ENCODE measurements at regions not wholly inside any gene's neighbourhood (a gene's known extent, or its start where the extent isn't known, plus 50 kb on each side); places are given as distances from the start of the nearest gene placed in this dataset.

DNA sequence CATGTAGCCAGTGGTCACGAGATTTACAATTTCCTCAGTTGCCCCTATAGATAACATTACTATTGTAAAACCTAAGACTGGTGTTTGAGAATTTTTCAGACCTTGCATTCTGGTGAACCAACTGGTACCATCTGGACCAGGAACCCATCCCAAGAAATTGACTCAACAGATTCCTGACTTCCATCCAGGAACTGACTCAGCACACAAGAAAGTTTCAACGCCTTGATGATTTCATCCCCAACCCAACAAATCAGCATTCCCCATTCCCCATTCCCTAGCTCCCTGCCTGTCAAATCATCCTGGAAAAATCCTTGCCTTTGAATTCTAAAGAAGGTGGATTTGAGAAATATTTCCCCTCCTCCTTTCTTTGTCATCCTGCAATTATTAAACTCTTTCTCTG lies 529.8 kb upstream of the PRMT6 start:
- H3K9me3 ChIP-seq (ENCODE audit: control insufficient read depth, low read length), result peaks cover 3% of the 10 kb centered on the region
- WGBS, result 41% methylated on average over 2 of the region's 2 CpGs
- H2BK5ac ChIP-seq (ENCODE audit: low read depth, low read length, poor library complexity, severe bottlenecking), result no peak overlapping the region
- no peaks in the 10 kb centered on the region for H3K36me3 ChIP-seq (ENCODE audit: control insufficient read depth in 1 of 2, insufficient read depth in 2 of 2, low read depth in 1 of 2, low read length in 2 of 2)
- peak overlapping the region; percentile 68 for H3K9ac ChIP-seq (ENCODE audit: low read length)
- H3K4me3 ChIP-seq (ENCODE audit: insufficient read depth in 1 of 2, low read depth in 1 of 2, low read length in 2 of 2), result peak overlapping the region in 1 of 2 experiments; percentile 38
- no peaks in the 10 kb centered on the region for H3K27me3 ChIP-seq (ENCODE audit: control insufficient read depth in 1 of 2, insufficient read depth in 1 of 2, low read length in 2 of 2)
- no peak for DNase-seq
- no peak overlapping the region for H3K14ac ChIP-seq (ENCODE audit: low read length in 2 of 2)
- no peaks in the 10 kb centered on the region for H3K4me1 ChIP-seq (ENCODE audit: control insufficient read depth, insufficient read depth, low read depth, low read length)
- no peaks in the 10 kb centered on the region for H3K79me1 ChIP-seq (replicated peaks; ENCODE audit: low read length, poor library complexity, severe bottlenecking)
- no peak overlapping the region for H4K8ac ChIP-seq (ENCODE audit: low read length)
- no peak overlapping the region for H2BK120ac ChIP-seq (ENCODE audit: low read depth, low read length)
- H3K4me2 ChIP-seq (ENCODE audit: low read length, poor library complexity, severe bottlenecking), result no peak overlapping the region
- H2AK5ac ChIP-seq (ENCODE audit: low read length, severe bottlenecking), result no peak overlapping the region
- H2BK12ac ChIP-seq (ENCODE audit: low read length in 2 of 2), result no peak overlapping the region
- no peak overlapping the region for H2AFZ ChIP-seq (ENCODE audit: low read depth, low read length)
- no peak overlapping the region for H3K23ac ChIP-seq (ENCODE audit: low read length in 2 of 2)
- H3K27ac ChIP-seq (ENCODE audit: low read length, poor library complexity, severe bottlenecking), result no peak overlapping the region
- no peak overlapping the region for H3K4ac ChIP-seq (ENCODE audit: low read depth in 1 of 2, low read length in 2 of 2)
- no peak overlapping the region for H3K18ac ChIP-seq (ENCODE audit: low read depth in 1 of 2, low read length in 2 of 2)
- H4K91ac ChIP-seq (ENCODE audit: low read length), result no peak overlapping the region
- H2BK15ac ChIP-seq (ENCODE audit: low read depth, poor library complexity, severe bottlenecking), result no peak overlapping the region

DNA sequence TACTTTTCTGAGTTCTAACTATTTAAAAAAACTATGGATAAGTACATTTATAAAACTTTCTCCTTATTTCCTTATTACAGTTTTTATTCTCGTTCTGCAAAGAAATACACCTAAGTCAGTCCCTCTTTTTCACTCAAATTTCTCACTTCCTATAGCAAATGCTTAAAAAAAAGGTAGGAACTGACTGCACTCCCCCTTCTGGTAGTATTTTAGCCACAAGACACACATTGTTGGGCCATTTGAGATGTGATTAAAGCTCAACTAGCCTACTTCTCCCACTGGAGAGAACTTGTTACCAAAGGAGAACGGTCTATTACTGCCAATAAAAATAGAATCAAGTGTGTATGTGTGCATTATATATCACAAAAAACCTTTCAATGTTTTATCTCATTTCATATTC lies 521.9 kb upstream of the PRMT6 start:
- H3K14ac ChIP-seq (ENCODE audit: low read length in 2 of 2), result no peak overlapping the region
- no peak overlapping the region for H3K4me3 ChIP-seq (ENCODE audit: insufficient read depth in 1 of 2, low read depth in 1 of 2, low read length in 2 of 2)
- no peaks in the 10 kb centered on the region for H3K27me3 ChIP-seq (ENCODE audit: control insufficient read depth in 1 of 2, insufficient read depth in 1 of 2, low read length in 2 of 2)
- no peak overlapping the region for H4K91ac ChIP-seq (ENCODE audit: low read length)
- H2BK15ac ChIP-seq (ENCODE audit: low read depth, poor library complexity, severe bottlenecking), result no peak overlapping the region
- no peak overlapping the region for H3K4me2 ChIP-seq (ENCODE audit: low read length, poor library complexity, severe bottlenecking)
- H4K8ac ChIP-seq (ENCODE audit: low read length), result no peak overlapping the region
- H3K9ac ChIP-seq (ENCODE audit: low read length), result no peak overlapping the region
- no peak overlapping the region for H2BK12ac ChIP-seq (ENCODE audit: low read length in 2 of 2)
- no peaks in the 10 kb centered on the region for H3K79me1 ChIP-seq (replicated peaks; ENCODE audit: low read length, poor library complexity, severe bottlenecking)
- H3K27ac ChIP-seq (ENCODE audit: low read length, poor library complexity, severe bottlenecking), result no peak overlapping the region
- H3K4me1 ChIP-seq (ENCODE audit: control insufficient read depth, insufficient read depth, low read depth, low read length), result no peaks in the 10 kb centered on the region
- H2AFZ ChIP-seq (ENCODE audit: low read depth, low read length), result no peak overlapping the region
- H2BK120ac ChIP-seq (ENCODE audit: low read depth, low read length), result no peak overlapping the region
- H2AK5ac ChIP-seq (ENCODE audit: low read length, severe bottlenecking), result no peak overlapping the region
- no peak overlapping the region for H2BK5ac ChIP-seq (ENCODE audit: low read depth, low read length, poor library complexity, severe bottlenecking)
- H3K18ac ChIP-seq (ENCODE audit: low read depth in 1 of 2, low read length in 2 of 2), result no peak overlapping the region
- H3K36me3 ChIP-seq (ENCODE audit: control insufficient read depth in 1 of 2, insufficient read depth in 2 of 2, low read depth in 1 of 2, low read length in 2 of 2), result no peaks in the 10 kb centered on the region
- no peak overlapping the region for H3K23ac ChIP-seq (ENCODE audit: low read length in 2 of 2)
- H3K4ac ChIP-seq (ENCODE audit: low read depth in 1 of 2, low read length in 2 of 2), result no peak overlapping the region
- 61% methylated on average over 1 of the region's 2 CpGs for WGBS
- no peak for DNase-seq
- peaks cover 21% of the 10 kb centered on the region for H3K9me3 ChIP-seq (ENCODE audit: control insufficient read depth, low read length)

DNA sequence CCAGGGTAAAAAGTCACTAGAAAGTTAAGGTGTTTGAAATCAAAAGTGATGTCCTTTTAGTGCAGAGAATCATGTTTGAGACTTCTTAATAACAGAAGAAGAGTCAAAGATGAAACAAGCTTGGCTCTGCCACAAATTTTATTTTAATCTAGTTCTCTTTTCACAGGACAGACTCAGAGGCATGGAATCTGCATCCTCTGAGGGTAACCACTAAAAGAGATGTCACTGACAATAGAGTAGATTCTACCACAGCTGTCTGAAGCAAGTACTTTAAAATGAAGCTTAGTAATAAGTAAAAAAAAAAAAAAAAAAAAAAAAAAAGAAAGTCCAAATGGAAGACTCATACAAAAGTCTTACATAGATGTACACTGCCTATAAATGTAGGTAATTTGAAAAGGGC lies 519.7 kb upstream of the PRMT6 start:
- Histone ChIP-seq H3K4me3 (ENCODE audit: insufficient read depth in 1 of 2, low read depth in 1 of 2, low read length in 2 of 2) (no peak overlapping the region), H2AK5ac (ENCODE audit: low read length, severe bottlenecking) (no peak overlapping the region), H4K91ac (ENCODE audit: low read length) (no peak overlapping the region), H2BK5ac (ENCODE audit: low read depth, low read length, poor library complexity, severe bottlenecking) (no peak overlapping the region), H3K27ac (ENCODE audit: low read length, poor library complexity, severe bottlenecking) (no peak overlapping the region), H3K36me3 (ENCODE audit: control insufficient read depth in 1 of 2, insufficient read depth in 2 of 2, low read depth in 1 of 2, low read length in 2 of 2) (no peaks in the 10 kb centered on the region), H2AFZ (ENCODE audit: low read depth, low read length) (no peak overlapping the region), H3K4me1 (ENCODE audit: control insufficient read depth, insufficient read depth, low read depth, low read length) (no peaks in the 10 kb centered on the region), H3K18ac (ENCODE audit: low read depth in 1 of 2, low read length in 2 of 2) (no peak overlapping the region), H3K9ac (ENCODE audit: low read length) (no peak overlapping the region), H3K9me3 (ENCODE audit: control insufficient read depth, low read length) (peaks cover 32% of the 10 kb centered on the region), H3K14ac (ENCODE audit: low read length in 2 of 2) (no peak overlapping the region), H4K8ac (ENCODE audit: low read length) (no peak overlapping the region), H3K79me1 (replicated peaks; ENCODE audit: low read length, poor library complexity, severe bottlenecking) (no peaks in the 10 kb centered on the region), H3K4me2 (ENCODE audit: low read length, poor library complexity, severe bottlenecking) (no peak overlapping the region), H2BK15ac (ENCODE audit: low read depth, poor library complexity, severe bottlenecking) (no peak overlapping the region), H2BK12ac (ENCODE audit: low read length in 2 of 2) (no peak overlapping the region), H3K23ac (ENCODE audit: low read length in 2 of 2) (no peak overlapping the region), H2BK120ac (ENCODE audit: low read depth, low read length) (no peak overlapping the region), H3K27me3 (ENCODE audit: control insufficient read depth in 1 of 2, insufficient read depth in 1 of 2, low read length in 2 of 2) (no peaks in the 10 kb centered on the region), H3K4ac (ENCODE audit: low read depth in 1 of 2, low read length in 2 of 2) (no peak overlapping the region)
- no peak for DNase-seq

DNA sequence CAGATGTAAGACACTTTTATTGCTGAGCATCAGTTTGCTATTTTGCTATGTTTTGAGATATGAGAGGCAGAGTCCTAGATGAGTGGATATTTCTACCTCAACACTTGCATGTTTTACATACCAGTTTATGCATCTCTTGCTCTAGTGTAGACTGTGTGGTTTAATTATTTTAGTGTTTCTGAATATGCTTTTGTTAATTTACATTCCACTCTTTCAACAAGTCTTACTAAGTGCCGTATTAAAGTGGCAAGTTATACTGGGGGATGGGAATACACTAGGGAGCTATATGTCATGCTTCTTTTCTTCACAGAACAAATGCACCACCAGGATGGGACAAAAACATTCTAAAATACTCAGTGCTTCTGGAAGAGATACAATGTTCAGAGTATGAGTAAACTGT lies 507.7 kb upstream of the PRMT6 start:
- Histone ChIP-seq H3K79me1 (replicated peaks; ENCODE audit: low read length, poor library complexity, severe bottlenecking) (no peaks in the 10 kb centered on the region), H3K27ac (ENCODE audit: low read length, poor library complexity, severe bottlenecking) (no peak overlapping the region), H2BK5ac (ENCODE audit: low read depth, low read length, poor library complexity, severe bottlenecking) (no peak overlapping the region), H3K9ac (ENCODE audit: low read length) (no peak overlapping the region), H2BK120ac (ENCODE audit: low read depth, low read length) (no peak overlapping the region), H3K36me3 (ENCODE audit: control insufficient read depth in 1 of 2, insufficient read depth in 2 of 2, low read depth in 1 of 2, low read length in 2 of 2) (no peaks in the 10 kb centered on the region), H3K23ac (ENCODE audit: low read length in 2 of 2) (no peak overlapping the region), H3K27me3 (ENCODE audit: control insufficient read depth in 1 of 2, insufficient read depth in 1 of 2, low read length in 2 of 2) (no peaks in the 10 kb centered on the region), H3K14ac (ENCODE audit: low read length in 2 of 2) (no peak overlapping the region), H3K9me3 (ENCODE audit: control insufficient read depth, low read length) (peaks cover 16% of the 10 kb centered on the region), H4K91ac (ENCODE audit: low read length) (no peak overlapping the region), H3K4me2 (ENCODE audit: low read length, poor library complexity, severe bottlenecking) (no peak overlapping the region), H2AFZ (ENCODE audit: low read depth, low read length) (no peak overlapping the region), H3K4ac (ENCODE audit: low read depth in 1 of 2, low read length in 2 of 2) (no peak overlapping the region), H2BK15ac (ENCODE audit: low read depth, poor library complexity, severe bottlenecking) (no peak overlapping the region), H3K4me1 (ENCODE audit: control insufficient read depth, insufficient read depth, low read depth, low read length) (no peaks in the 10 kb centered on the region), H3K18ac (ENCODE audit: low read depth in 1 of 2, low read length in 2 of 2) (no peak overlapping the region), H4K8ac (ENCODE audit: low read length) (no peak overlapping the region), H2AK5ac (ENCODE audit: low read length, severe bottlenecking) (no peak overlapping the region), H2BK12ac (ENCODE audit: low read length in 2 of 2) (no peak overlapping the region), H3K4me3 (ENCODE audit: insufficient read depth in 1 of 2, low read depth in 1 of 2, low read length in 2 of 2) (no peak overlapping the region)
- no peak for DNase-seq
- WGBS, result no CpG with 5 or more reads among the region's 1 CpG
